Panc1 (cell line): ENCODE measurements at regions not wholly inside any gene's neighbourhood (a gene's known extent, or its start where the extent isn't known, plus 50 kb on each side); places are given as distances from the start of the nearest gene placed in this dataset.

Experiments
- ATAC-seq: fragments of 200-7000 bp; cut with Tn5 transposase; 2 replicates; pipeline ENCODE4 v1.9.1; 2020; ENCODE audit warnings: mild to moderate bottlenecking, moderate library complexity
- BruUV-seq: library from RNA; stranded (reverse); fragments of 400-500 nt; replicated peaks from 2 replicates; lab custom pipeline; 2021; lab: Mats Ljungman, UMichigan
- CTCF ChIA-PET: fragments of 300-600 bp; sonication (Branson Sonifier 250); formaldehyde crosslinking; loops from one replicate; lab custom pipeline; 2022; ENCODE audit warnings: antibody characterized with exemption; lab: Charles Lee
- POLR2A ChIA-PET: fragments of 300-600 bp; sonication (Branson Sonifier 250); formaldehyde crosslinking; loops from one replicate; lab custom pipeline; 2022; ENCODE audit warnings: antibody characterized with exemption; lab: Charles Lee
- DNase-seq: peaks from one replicate; pipeline ENCODE4 v3.0.0-alpha.2; 2010; ENCODE audit warnings: low read depth, low spot score
- H3K27ac ChIP-seq: 2 replicates; pipeline ENCODE4 v1.5.1; 2011; ENCODE audit warnings: mild to moderate bottlenecking, low read length, inconsistent platforms
- H3K27me3 ChIP-seq: fragments of 200-500 bp; sonication (Bioruptor generic); 2 replicates; pipeline ENCODE4 v1.6.0; 2014; ENCODE audit warnings: low read length, inconsistent platforms; ENCODE audit not compliant: control insufficient read depth, insufficient read depth
- H3K36me3 ChIP-seq: fragments of 200-500 bp; sonication (Bioruptor generic); 2 replicates; pipeline ENCODE4 v1.5.1; 2014; ENCODE audit warnings: inconsistent platforms, mild to moderate bottlenecking, low read length, moderate library complexity; ENCODE audit not compliant: control insufficient read depth, insufficient read depth
- H3K4me1 ChIP-seq: 2 replicates; pipeline ENCODE4 v1.5.1; 2011; ENCODE audit warnings: inconsistent platforms, mild to moderate bottlenecking, low read length, moderate library complexity; ENCODE audit not compliant: control insufficient read depth, insufficient read depth
- H3K4me3 ChIP-seq, 2 experiments: 2 replicates each; pipeline ENCODE4 v1.5.1; 2011 to 2012; ENCODE audit warnings: low read depth in 2 of 2, low read length in 2 of 2, mild to moderate bottlenecking in 2 of 2, inconsistent platforms in 1 of 2, moderate library complexity in 1 of 2
- H3K9me3 ChIP-seq: fragments of 200-500 bp; sonication (Bioruptor generic); 2 replicates; pipeline ENCODE4 v1.5.1; 2014; ENCODE audit warnings: low read depth, mild to moderate bottlenecking, inconsistent platforms, low read length, moderate library complexity; ENCODE audit not compliant: control insufficient read depth, insufficient read depth
- POLR2AphosphoS5 ChIP-seq: IDR thresholded peaks from 2 replicates; pipeline ENCODE4 v1.6.1; 2012; ENCODE audit warnings: mild to moderate bottlenecking, low read depth, low read length, moderate library complexity
- REST ChIP-seq, 2 experiments: IDR thresholded peaks; 2 replicates each; pipeline ENCODE4 v1.6.1; 2011 to 2012; ENCODE audit warnings: low read depth in 2 of 2, control low read depth in 1 of 2, low read length in 1 of 2, mild to moderate bottlenecking in 1 of 2, moderate library complexity in 1 of 2; ENCODE audit not compliant: insufficient read depth in 1 of 2
- SIN3A ChIP-seq: IDR thresholded peaks from 2 replicates; pipeline ENCODE4 v1.6.1; 2012; ENCODE audit warnings: low read depth, mild to moderate bottlenecking, low read length, moderate library complexity, borderline replicate concordance; ENCODE audit not compliant: insufficient read depth
- TCF7L2 ChIP-seq: IDR thresholded peaks from 2 replicates; pipeline ENCODE4 v1.6.1; 2011; ENCODE audit warnings: mild to moderate bottlenecking, low read depth, low read length, inconsistent platforms
- in situ Hi-C: cut with HindIII; loops from 2 replicates; pipeline ENCODE4 v1.10.0; 2016; ENCODE audit warnings: low sequenced_read_pairs, low pct_unique_long_range_greater_than_20kb
- intact Hi-C: fragments of 100-400 bp; cut with micrococcal nuclease; formaldehyde crosslinking; loops from one replicate; pipeline ENCODE4 v1.10.0; 2022; ENCODE audit not compliant: unreplicated experiment
- TF ChIP-seq, protein P1 (sequence below): fragments of 450-650 bp; IDR thresholded peaks from 2 replicates; pipeline ENCODE4 v1.5.1; 2017; ENCODE audit warnings: mild to moderate bottlenecking

- no peak for TF ChIP-seq SIN3A
Measured at GRCh38 chr22:27642104-27642800, 159.3 kb downstream of the MN1 start (continued).

DNA sequence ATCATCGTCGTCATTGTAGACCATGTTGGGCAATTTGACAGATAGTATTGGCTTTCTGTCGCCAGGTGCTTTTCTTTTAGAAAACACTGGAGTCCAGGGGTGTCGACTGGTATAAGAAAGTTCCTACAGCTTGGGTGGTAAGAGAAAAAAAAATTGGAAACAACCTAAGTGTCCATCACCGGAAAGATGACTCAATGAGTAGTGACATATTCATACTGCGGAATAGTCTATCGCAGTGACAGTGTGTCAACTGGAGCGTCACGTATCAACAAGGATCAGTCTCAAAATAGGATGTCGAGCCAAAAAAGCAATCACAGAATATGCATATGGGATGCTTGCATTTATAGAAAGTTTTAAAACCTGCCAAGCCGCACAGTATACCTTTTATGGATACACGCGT is 157.6 kb downstream of the MN1 start:
- intact Hi-C loops: no loop called here

DNA sequence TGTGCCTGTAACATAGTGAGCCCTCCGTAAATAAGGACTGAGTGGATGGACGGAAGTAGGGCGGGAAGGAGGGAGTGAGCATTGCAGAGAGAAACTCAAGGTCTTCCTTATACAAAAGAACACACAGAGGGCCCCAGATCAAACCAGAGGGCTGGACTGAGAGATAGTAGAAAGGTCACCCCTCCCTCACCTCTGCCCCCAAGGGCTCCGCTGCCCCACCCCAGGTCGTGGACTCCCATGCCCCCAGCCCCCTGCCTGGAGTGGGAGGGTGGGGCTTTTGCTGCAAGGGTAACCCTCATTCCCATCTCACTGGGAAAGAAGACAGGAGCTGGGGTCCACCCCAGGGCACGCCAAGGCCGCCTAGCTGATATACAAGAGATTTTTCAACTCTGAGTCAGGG is 157.0 kb downstream of the MN1 start:
- Histone ChIP-seq H3K27ac (no peak overlapping the region), H3K4me3 (no peak overlapping the region), H3K27me3 (no peaks in the 10 kb centered on the region), H3K36me3 (no peaks in the 10 kb centered on the region), H3K9me3 (no peaks in the 10 kb centered on the region), H3K4me1 (no peaks in the 10 kb centered on the region)
- TF ChIP-seq, protein P1, sequence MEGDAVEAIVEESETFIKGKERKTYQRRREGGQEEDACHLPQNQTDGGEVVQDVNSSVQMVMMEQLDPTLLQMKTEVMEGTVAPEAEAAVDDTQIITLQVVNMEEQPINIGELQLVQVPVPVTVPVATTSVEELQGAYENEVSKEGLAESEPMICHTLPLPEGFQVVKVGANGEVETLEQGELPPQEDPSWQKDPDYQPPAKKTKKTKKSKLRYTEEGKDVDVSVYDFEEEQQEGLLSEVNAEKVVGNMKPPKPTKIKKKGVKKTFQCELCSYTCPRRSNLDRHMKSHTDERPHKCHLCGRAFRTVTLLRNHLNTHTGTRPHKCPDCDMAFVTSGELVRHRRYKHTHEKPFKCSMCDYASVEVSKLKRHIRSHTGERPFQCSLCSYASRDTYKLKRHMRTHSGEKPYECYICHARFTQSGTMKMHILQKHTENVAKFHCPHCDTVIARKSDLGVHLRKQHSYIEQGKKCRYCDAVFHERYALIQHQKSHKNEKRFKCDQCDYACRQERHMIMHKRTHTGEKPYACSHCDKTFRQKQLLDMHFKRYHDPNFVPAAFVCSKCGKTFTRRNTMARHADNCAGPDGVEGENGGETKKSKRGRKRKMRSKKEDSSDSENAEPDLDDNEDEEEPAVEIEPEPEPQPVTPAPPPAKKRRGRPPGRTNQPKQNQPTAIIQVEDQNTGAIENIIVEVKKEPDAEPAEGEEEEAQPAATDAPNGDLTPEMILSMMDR: no peak
- TF ChIP-seq REST (IDR thresholded peaks at IDR 0.05; ENCODE audit: insufficient read depth in 1 of 2, low read depth in 2 of 2, low read length in 1 of 2): no peak
- no peak for TF ChIP-seq TCF7L2
- no peak for TF ChIP-seq POLR2AphosphoS5
- no peak for TF ChIP-seq SIN3A
- no TSS peak for BruUV-seq
- no peak for DNase-seq
- in situ Hi-C loops: no loop called here
- intact Hi-C loops: no loop called here
- ATAC-seq: no peak
- CTCF ChIA-PET: no interaction called here
- POLR2A ChIA-PET: no interaction called here

More for the DNA sequence above, 157.6 kb downstream of the MN1 start:
- no peak overlapping the region for H3K4me3 ChIP-seq
- no peak for ATAC-seq
- H3K27ac ChIP-seq: no peak overlapping the region
- ChIA-PET POLR2A (no interaction called here), CTCF (no interaction called here)
- H3K36me3 ChIP-seq: no peaks in the 10 kb centered on the region
- H3K4me1 ChIP-seq: no peaks in the 10 kb centered on the region
- BruUV-seq: no TSS peak
- in situ Hi-C loops: no loop called here
- DNase-seq: no peak
- H3K27me3 ChIP-seq: no peaks in the 10 kb centered on the region
- no peak for TF ChIP-seq POLR2AphosphoS5
- TF ChIP-seq SIN3A: no peak
- TF ChIP-seq REST (IDR thresholded peaks at IDR 0.05; ENCODE audit: insufficient read depth in 1 of 2, low read depth in 2 of 2, low read length in 1 of 2): no peak
- TF ChIP-seq TCF7L2: no peak
- TF ChIP-seq, protein P1: no peak
- H3K9me3 ChIP-seq: no peaks in the 10 kb centered on the region
